IgD-negative memory B cell (primary cell): ENCODE measurements at regions not wholly inside any gene's neighbourhood (a gene's known extent, or its start where the extent isn't known, plus 50 kb on each side); places are given as distances from the start of the nearest gene placed in this dataset.

Experiments
- H3K27ac Mint-ChIP-seq, 3 donors: one replicate each; pipeline ENCODE4 v1.8.0; 2020 to 2022; ENCODE audit warnings: mild to moderate bottlenecking in 3 of 3, mixed read lengths in 3 of 3, moderate library complexity in 1 of 3
- H3K27me3 Mint-ChIP-seq: one replicate; pipeline ENCODE4 v1.8.0; 2021; ENCODE audit warnings: mixed read lengths
- H3K36me3 Mint-ChIP-seq: one replicate; pipeline ENCODE4 v1.8.0; 2020; ENCODE audit warnings: mild to moderate bottlenecking, mixed read lengths
- H3K4me1 Mint-ChIP-seq, 3 donors: one replicate each; pipeline ENCODE4 v1.8.0; 2020 to 2022; ENCODE audit warnings: mixed read lengths in 3 of 3, mild to moderate bottlenecking in 1 of 3
- H3K4me3 Mint-ChIP-seq, 4 donors: one replicate each; pipeline ENCODE4 v1.8.0; 2020 to 2022; ENCODE audit warnings: mild to moderate bottlenecking in 4 of 4, mixed read lengths in 4 of 4, moderate library complexity in 3 of 4
- H3K9me3 Mint-ChIP-seq, 3 donors: one replicate each; pipeline ENCODE4 v1.8.0; 2020 to 2021; ENCODE audit warnings: mixed read lengths in 3 of 3, mild to moderate bottlenecking in 1 of 3

DNA sequence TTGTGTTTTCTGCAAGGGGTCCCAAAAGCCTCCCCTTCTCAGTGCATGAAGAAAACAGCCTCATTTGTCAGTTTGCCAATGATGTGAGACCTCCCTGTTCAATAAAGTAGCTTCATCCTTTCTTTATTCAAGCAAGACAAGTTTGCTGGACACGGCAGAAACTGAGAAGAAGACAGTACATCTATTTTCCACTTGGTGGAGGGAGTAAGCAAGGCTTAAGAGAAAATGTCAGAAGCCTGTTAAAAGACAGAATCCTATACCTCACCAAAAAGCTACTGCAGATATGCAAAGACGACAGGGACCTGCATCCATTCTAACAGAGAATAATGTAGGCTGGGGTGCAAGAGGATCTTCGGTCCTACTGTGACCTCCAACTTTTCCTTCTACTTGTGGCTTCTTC is 506.8 kb upstream of the VRK2 start:
- no peaks in the 10 kb centered on the region for H3K4me1 Mint-ChIP-seq
- no peaks in the 10 kb centered on the region for H3K36me3 Mint-ChIP-seq
- no peak overlapping the region for H3K4me3 Mint-ChIP-seq
- no peak overlapping the region for H3K27ac Mint-ChIP-seq
- H3K27me3 Mint-ChIP-seq: no peaks in the 10 kb centered on the region
- H3K9me3 Mint-ChIP-seq: no peaks in the 10 kb centered on the region

GRCh38 chr2:57542081-57542480 is 504.5 kb upstream of the VRK2 start:
- peaks cover 2% of the 10 kb centered on the region for H3K36me3 Mint-ChIP-seq
- no peaks in the 10 kb centered on the region for H3K27me3 Mint-ChIP-seq
- H3K4me1 Mint-ChIP-seq: no peaks in the 10 kb centered on the region
- H3K27ac Mint-ChIP-seq: no peak overlapping the region
- H3K9me3 Mint-ChIP-seq: no peaks in the 10 kb centered on the region
- H3K4me3 Mint-ChIP-seq: no peak overlapping the region

GRCh38 chr2:57543211-57543610 is 503.4 kb upstream of the VRK2 start:
- Mint-ChIP-seq H3K4me3 (no peak overlapping the region), H3K4me1 (peaks cover 0 to 2% (median 0%) of the 10 kb centered on the region in 3 donors), H3K27ac (no peak overlapping the region), H3K9me3 (peaks cover 0 to 2% (median 0%) of the 10 kb centered on the region in 3 donors), H3K27me3 (no peaks in the 10 kb centered on the region), H3K36me3 (peaks cover 3% of the 10 kb centered on the region)

- H3K36me3 Mint-ChIP-seq: peaks cover 3% of the 10 kb centered on the region
- no peaks in the 10 kb centered on the region for H3K27me3 Mint-ChIP-seq
- H3K9me3 Mint-ChIP-seq: peaks cover 0 to 2% (median 0%) of the 10 kb centered on the region in 3 donors
- no peak overlapping the region for H3K27ac Mint-ChIP-seq
- H3K4me3 Mint-ChIP-seq: peak overlapping the region in 1 of 4 donors; percentile 41
- H3K4me1 Mint-ChIP-seq: peaks cover 0 to 3% (median 3%) of the 10 kb centered on the region in 3 donors
Measured at GRCh38 chr2:57544624-57545023, 502.0 kb upstream of the VRK2 start.

DNA sequence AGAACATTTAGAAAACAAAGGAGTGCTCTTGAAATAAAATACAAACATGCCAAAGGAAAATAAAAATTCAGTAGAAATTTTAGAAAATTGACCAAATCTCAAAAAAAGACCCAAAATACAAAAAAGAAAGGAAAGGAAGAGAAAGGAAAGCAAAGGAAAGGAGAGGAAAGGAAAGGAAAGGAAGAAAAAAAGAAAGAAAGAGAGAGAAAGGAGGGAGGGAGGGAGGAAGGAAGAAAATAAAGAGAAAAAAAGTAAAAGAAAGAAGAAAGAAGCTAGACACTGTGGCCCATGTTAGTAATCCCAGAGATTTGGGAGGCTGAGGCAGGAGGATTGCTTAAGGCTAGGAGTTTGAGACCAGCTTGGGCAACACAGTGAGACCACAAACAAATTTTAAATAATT is 500.1 kb upstream of the VRK2 start:
- H3K36me3 Mint-ChIP-seq: peaks cover 6% of the 10 kb centered on the region
- no peaks in the 10 kb centered on the region for H3K27me3 Mint-ChIP-seq
- H3K4me1 Mint-ChIP-seq: peaks cover 0 to 7% (median 4%) of the 10 kb centered on the region in 3 donors
- no peak overlapping the region for H3K27ac Mint-ChIP-seq
- H3K4me3 Mint-ChIP-seq: no peak overlapping the region
- H3K9me3 Mint-ChIP-seq: peaks cover 0 to 5% (median 4%) of the 10 kb centered on the region in 3 donors

DNA sequence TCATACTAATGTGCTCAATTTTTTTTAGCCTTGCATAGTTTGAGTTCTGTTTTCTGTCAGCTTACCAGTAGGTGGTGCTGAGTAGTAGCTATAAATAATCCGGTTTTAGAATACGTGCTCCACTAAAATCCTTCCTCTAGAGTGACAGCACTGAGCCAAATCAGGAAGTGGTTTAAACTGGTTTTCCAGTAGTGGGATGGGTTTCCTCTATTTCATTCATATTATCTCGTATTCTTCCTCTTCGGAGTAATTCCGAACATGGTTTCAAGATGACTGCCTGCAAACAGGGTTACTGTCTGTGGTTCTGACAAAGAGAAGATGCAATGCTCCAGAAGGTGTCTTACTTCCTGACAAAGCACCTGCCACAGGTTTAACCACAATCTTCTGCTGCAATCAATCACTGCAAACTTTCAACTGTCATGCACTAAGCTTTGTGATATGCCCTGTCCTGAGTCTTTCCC is 496.9 kb upstream of the VRK2 start:
- peaks cover 3 to 5% (median 4%) of the 10 kb centered on the region in 3 donors for H3K9me3 Mint-ChIP-seq
- H3K4me1 Mint-ChIP-seq: peaks cover 0 to 7% (median 4%) of the 10 kb centered on the region in 3 donors
- H3K4me3 Mint-ChIP-seq: peak overlapping the region in 3 of 4 donors; percentile 0 to 56 (median 32)
- H3K27me3 Mint-ChIP-seq: no peaks in the 10 kb centered on the region
- H3K36me3 Mint-ChIP-seq: peaks cover 6% of the 10 kb centered on the region
- no peak overlapping the region for H3K27ac Mint-ChIP-seq

DNA sequence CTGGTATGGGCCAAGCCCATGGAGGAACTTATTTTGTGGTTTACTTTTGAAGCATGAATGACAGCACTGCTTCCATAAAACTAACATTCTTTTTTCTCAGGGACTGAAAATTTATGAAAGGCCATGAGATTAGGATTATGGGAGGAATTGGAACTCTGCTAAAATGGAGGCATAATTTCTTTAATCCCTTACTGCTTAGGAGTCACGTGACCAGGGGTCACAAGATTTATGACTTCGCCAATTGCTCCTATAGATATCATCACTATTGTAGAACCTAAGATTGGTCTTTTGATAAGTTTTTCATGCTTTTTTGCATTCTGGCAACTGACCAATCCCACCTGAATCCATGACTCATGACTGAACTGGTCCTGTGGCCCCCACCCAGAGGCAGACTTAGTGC is 495.7 kb upstream of the VRK2 start:
- Mint-ChIP-seq H3K4me1 (peaks cover 0 to 7% (median 4%) of the 10 kb centered on the region in 3 donors), H3K27ac (no peak overlapping the region), H3K36me3 (peaks cover 6% of the 10 kb centered on the region), H3K4me3 (no peak overlapping the region), H3K9me3 (peaks cover 3 to 7% (median 5%) of the 10 kb centered on the region in 3 donors), H3K27me3 (no peaks in the 10 kb centered on the region)

DNA sequence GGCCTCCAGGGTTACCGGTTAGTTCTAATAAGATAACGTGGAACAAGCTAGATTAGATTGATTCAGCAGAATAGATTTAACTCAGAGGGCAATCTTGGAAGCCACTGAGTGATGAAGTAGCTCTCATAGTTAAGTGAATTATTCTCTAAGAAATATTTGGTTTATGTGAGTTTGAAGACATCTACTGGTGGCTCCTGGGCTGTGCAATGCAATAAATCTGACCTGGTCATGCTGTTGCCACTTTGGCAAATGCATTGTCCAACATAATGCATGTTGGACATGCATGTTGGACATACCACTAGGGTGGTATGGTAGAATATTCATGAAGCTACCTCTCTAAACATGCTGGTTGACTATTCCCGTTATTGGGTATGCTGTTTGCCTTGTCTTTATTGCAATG is 493.7 kb upstream of the VRK2 start:
- no peak overlapping the region for H3K27ac Mint-ChIP-seq
- no peaks in the 10 kb centered on the region for H3K27me3 Mint-ChIP-seq
- peaks cover 3 to 5% (median 5%) of the 10 kb centered on the region in 3 donors for H3K9me3 Mint-ChIP-seq
- H3K4me3 Mint-ChIP-seq: no peak overlapping the region
- H3K36me3 Mint-ChIP-seq: peaks cover 3% of the 10 kb centered on the region
- H3K4me1 Mint-ChIP-seq: peaks cover 0 to 5% (median 4%) of the 10 kb centered on the region in 3 donors

DNA sequence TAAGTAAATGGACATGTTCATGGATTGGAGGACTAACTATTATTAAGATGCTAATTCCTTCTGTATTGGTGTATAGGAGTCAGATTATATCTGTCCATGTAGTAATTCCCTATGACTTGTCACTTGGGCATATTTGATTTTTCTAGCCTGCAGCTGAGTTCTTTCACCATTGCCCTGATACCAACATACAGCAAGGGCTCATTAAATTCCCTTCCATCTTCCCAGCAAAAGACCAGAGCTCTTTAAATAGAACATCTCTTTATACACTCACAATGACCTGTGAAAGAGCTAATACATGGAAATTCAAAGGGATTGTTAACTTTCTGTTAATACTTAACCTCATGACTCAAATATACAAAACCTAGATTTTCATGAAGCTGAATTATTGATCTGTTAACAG is 492.3 kb upstream of the VRK2 start:
- Mint-ChIP-seq H3K9me3 (peaks cover 3 to 5% (median 5%) of the 10 kb centered on the region in 3 donors), H3K4me1 (peaks cover 0 to 5% (median 4%) of the 10 kb centered on the region in 3 donors), H3K36me3 (peaks cover 3% of the 10 kb centered on the region), H3K4me3 (no peak overlapping the region), H3K27ac (no peak overlapping the region), H3K27me3 (no peaks in the 10 kb centered on the region)

GRCh38 chr2:57558312-57558711 is 488.3 kb upstream of the VRK2 start:
- H3K9me3 Mint-ChIP-seq: peaks cover 0 to 3% (median 3%) of the 10 kb centered on the region in 3 donors
- H3K27me3 Mint-ChIP-seq: no peaks in the 10 kb centered on the region
- H3K36me3 Mint-ChIP-seq: no peaks in the 10 kb centered on the region
- H3K4me3 Mint-ChIP-seq: peak overlapping the region in 1 of 4 donors; percentile 27
- no peaks in the 10 kb centered on the region for H3K4me1 Mint-ChIP-seq
- H3K27ac Mint-ChIP-seq: no peak overlapping the region

GRCh38 chr2:57562495-57562894 is 484.1 kb upstream of the VRK2 start:
- no peak overlapping the region for H3K27ac Mint-ChIP-seq
- no peaks in the 10 kb centered on the region for H3K4me1 Mint-ChIP-seq
- no peaks in the 10 kb centered on the region for H3K36me3 Mint-ChIP-seq
- H3K4me3 Mint-ChIP-seq: no peak overlapping the region
- H3K9me3 Mint-ChIP-seq: no peaks in the 10 kb centered on the region
- no peaks in the 10 kb centered on the region for H3K27me3 Mint-ChIP-seq

DNA sequence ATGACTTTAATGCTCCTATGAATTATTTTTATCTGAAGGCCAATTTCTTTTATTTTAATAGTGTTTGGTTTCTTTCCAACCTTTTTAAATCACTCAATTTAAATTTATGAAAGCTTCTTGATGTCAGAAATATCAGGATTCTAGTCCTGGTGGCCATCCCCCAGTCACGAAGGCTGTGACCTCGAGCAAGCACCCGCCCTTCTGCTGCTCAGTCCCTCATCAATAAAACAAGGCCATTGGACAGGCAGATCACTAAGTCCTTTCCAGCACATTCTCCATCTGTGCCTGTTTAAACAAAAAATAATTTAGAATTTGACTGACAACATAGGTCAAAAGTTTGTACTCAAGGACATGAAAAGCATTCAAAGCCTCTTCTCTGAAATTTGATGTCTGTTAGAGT is 483.6 kb upstream of the VRK2 start:
- Mint-ChIP-seq H3K4me3 (no peak overlapping the region), H3K36me3 (no peaks in the 10 kb centered on the region), H3K9me3 (no peaks in the 10 kb centered on the region), H3K27me3 (no peaks in the 10 kb centered on the region), H3K4me1 (no peaks in the 10 kb centered on the region), H3K27ac (no peak overlapping the region)

DNA sequence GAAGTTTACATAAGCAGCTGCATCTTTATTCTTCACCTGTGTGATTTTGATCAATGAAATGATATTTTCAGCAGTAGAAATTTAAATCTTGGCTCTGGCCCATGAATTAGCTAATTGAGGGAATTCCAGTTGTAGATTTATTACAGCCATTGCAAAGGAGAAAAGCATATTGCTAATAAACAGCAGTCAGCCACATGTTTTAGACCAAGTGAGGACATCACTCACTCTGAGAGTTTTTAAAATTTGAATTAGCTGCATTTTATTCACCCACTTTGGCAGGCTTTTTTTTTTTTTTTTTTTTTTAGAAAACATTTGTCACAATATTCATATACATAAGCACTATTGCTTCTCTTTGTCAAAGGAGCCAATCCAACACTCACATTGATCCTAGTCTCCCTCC is 479.4 kb upstream of the VRK2 start:
- H3K36me3 Mint-ChIP-seq: no peaks in the 10 kb centered on the region
- H3K4me3 Mint-ChIP-seq: no peak overlapping the region
- peaks cover 0 to 2% (median 0%) of the 10 kb centered on the region in 3 donors for H3K4me1 Mint-ChIP-seq
- H3K9me3 Mint-ChIP-seq: no peaks in the 10 kb centered on the region
- no peak overlapping the region for H3K27ac Mint-ChIP-seq
- H3K27me3 Mint-ChIP-seq: no peaks in the 10 kb centered on the region

- no peaks in the 10 kb centered on the region for H3K27me3 Mint-ChIP-seq
- no peak overlapping the region for H3K4me3 Mint-ChIP-seq
- no peaks in the 10 kb centered on the region for H3K36me3 Mint-ChIP-seq
- H3K27ac Mint-ChIP-seq: no peak overlapping the region
- H3K9me3 Mint-ChIP-seq: peaks cover 0 to 2% (median 0%) of the 10 kb centered on the region in 3 donors
- peaks cover 0 to 2% (median 2%) of the 10 kb centered on the region in 3 donors for H3K4me1 Mint-ChIP-seq
Measured at GRCh38 chr2:57569396-57569795, 477.2 kb upstream of the VRK2 start.

DNA sequence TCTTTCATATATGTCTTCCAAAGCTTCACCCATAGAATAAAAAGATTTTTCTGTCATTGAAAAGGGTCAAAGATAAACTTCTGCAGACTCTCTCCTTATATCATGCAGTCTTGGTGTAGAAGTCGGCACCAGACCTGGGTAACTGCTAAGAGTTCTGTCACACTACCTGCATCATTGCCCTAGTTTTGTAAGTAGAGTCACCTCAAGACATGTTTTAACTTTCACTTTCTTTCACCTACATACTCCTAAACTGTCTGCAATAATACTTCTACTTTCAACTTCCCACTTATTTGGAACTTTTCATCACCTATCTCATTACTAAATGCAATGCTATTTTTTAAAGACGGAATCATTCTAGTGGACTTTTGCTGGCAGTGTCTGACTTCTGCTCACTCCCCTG is 475.6 kb upstream of the VRK2 start:
- Mint-ChIP-seq H3K27me3 (no peaks in the 10 kb centered on the region), H3K36me3 (no peaks in the 10 kb centered on the region), H3K4me1 (peaks cover 0 to 2% (median 2%) of the 10 kb centered on the region in 3 donors), H3K9me3 (peaks cover 0 to 2% (median 0%) of the 10 kb centered on the region in 3 donors), H3K4me3 (peak overlapping the region in 1 of 4 donors; percentile 5), H3K27ac (no peak overlapping the region)

GRCh38 chr2:57575700-57576268 is 470.8 kb upstream of the VRK2 start:
- Mint-ChIP-seq H3K27ac (no peak overlapping the region), H3K36me3 (no peaks in the 10 kb centered on the region), H3K27me3 (no peaks in the 10 kb centered on the region), H3K4me1 (peaks cover 0 to 2% (median 2%) of the 10 kb centered on the region in 3 donors), H3K4me3 (no peak overlapping the region), H3K9me3 (peaks cover 0 to 2% (median 0%) of the 10 kb centered on the region in 3 donors)
